ENCODE measurements at regions not wholly inside any gene's neighbourhood (a gene's known extent, or its start where the extent isn't known, plus 50 kb on each side); places are given as distances from the start of the nearest gene placed in this dataset.

DNA sequence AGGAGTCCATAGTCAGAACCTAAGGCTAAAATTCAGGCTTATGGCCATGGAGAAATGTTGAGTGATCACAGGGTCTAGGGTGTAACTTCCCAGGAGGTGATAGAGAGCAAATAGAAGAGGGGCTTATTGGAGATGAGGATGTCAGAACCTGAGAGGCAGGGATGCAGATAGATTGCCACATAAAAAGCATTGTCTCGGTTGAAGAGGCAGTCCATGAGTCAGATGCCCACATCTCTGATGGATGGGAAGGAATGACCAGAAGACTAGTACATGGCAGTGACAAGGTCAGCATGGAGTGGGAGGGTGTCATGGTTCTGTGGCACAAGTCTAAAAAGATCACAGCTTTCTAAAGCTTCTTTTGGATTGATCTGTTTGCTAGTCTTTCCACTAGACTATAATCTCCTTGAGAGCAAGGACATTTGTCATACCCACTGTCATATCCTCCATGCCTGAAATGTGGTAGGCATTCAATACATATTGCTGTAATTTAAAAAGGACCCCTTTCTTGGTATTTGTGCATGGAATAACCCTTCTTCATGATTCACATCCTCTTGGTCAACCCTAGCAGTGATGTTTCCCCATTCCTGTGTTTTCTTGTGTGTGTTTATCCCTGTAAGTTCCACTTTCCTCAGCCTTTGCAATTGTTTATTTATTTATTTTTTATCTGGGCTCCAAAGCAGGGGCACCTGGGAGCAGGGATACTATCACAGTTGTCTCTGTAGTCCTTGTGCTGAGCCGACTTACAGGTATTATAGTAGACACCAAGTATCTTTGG, 613.4 kb upstream of the CFAP20DC start:
- WGBS, result 91% methylated on average over 2 of the region's 2 CpGs
- Histone ChIP-seq H3K27me3 (ENCODE audit: insufficient read depth, low read length) (no peaks in the 10 kb centered on the region), H3K9ac (ENCODE audit: low read depth, low read length) (no peak overlapping the region), H3K4me1 (ENCODE audit: insufficient read depth, low read length) (0 out of 2 replicates have a peak, but pooled peaks cover 7% of the 10 kb centered on the region), H3K36me3 (ENCODE audit: insufficient read depth, low read length) (no peaks in the 10 kb centered on the region), H3K4me3 (ENCODE audit: low read length) (no peak overlapping the region), H3K9me3 (ENCODE audit: insufficient read depth, low read depth, low read length) (no peaks in the 10 kb centered on the region), H3K27ac (ENCODE audit: low read depth, low read length) (no peak overlapping the region)

DNA sequence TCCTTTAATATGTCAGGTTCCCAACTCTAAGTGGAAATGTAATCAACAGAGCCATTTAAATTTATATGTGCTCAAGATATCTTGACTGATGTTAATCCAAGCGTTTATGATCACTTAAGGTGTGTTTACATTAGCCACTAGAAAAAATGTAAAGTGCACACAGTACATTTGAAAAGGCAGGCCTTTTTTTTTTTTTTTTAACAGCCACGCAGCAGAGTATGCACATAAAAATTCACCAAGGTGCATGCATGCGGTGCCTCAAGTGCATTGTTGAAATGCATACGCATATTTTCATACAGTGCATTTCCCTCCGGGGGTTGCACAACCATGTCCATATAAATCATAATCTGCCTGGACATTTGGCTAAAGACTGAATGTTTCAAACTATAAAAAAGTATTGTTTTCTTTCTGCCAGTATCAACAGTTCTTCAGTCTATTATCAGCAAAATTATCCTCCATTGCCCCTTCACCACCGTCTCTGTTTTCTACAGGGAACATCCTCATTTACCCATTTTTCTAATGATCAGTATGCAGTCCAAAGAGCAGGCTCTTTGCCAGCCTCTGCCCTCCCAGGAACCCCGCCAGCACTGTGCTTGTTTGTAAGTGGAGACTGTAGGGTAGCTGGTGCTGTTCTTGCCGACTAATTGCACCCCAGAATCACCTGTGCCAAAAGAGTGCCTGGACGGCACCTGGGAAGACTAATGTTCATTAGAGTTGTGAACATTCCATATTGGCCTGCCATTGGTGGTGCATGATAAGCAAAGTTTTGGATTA, 611.2 kb upstream of the CFAP20DC start:
- 85% methylated on average over 9 of the region's 9 CpGs for WGBS
- 0 out of 2 replicates have a peak, but pooled peaks cover 7% of the 10 kb centered on the region for H3K4me1 ChIP-seq (ENCODE audit: insufficient read depth, low read length)
- H3K4me3 ChIP-seq (ENCODE audit: low read length), result no peak overlapping the region
- H3K9ac ChIP-seq (ENCODE audit: low read depth, low read length), result no peak overlapping the region
- no peak overlapping the region for H3K27ac ChIP-seq (ENCODE audit: low read depth, low read length)
- no peaks in the 10 kb centered on the region for H3K9me3 ChIP-seq (ENCODE audit: insufficient read depth, low read depth, low read length)
- H3K27me3 ChIP-seq (ENCODE audit: insufficient read depth, low read length), result no peaks in the 10 kb centered on the region
- H3K36me3 ChIP-seq (ENCODE audit: insufficient read depth, low read length), result no peaks in the 10 kb centered on the region

DNA sequence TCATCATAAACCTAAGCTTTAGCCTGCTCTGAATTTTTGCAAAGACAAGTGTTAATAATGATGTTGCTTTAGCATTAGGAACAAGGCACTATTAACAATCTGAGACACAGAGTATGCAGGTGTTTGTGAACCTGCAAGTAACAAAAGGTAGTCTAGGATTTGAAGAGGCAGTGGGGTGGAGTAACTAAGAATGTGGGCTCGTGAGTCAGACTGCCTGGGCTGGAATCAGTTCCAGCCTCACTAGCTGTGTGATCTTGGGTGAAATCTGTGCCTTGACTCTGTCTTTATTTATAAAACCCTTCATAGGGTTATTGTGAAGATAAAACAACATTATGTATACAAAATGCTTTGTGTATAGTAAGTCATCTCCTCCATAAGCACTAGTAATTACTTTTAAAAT, 610.6 kb upstream of the CFAP20DC start:
- H3K36me3 ChIP-seq (ENCODE audit: insufficient read depth, low read length), result no peaks in the 10 kb centered on the region
- no peak overlapping the region for H3K9ac ChIP-seq (ENCODE audit: low read depth, low read length)
- WGBS, result 88% methylated on average over 1 of the region's 1 CpG
- no peaks in the 10 kb centered on the region for H3K9me3 ChIP-seq (ENCODE audit: insufficient read depth, low read depth, low read length)
- 0 out of 2 replicates have a peak, but pooled peaks cover 7% of the 10 kb centered on the region for H3K4me1 ChIP-seq (ENCODE audit: insufficient read depth, low read length)
- H3K4me3 ChIP-seq (ENCODE audit: low read length), result no peak overlapping the region
- H3K27ac ChIP-seq (ENCODE audit: low read depth, low read length), result no peak overlapping the region
- no peaks in the 10 kb centered on the region for H3K27me3 ChIP-seq (ENCODE audit: insufficient read depth, low read length)

DNA sequence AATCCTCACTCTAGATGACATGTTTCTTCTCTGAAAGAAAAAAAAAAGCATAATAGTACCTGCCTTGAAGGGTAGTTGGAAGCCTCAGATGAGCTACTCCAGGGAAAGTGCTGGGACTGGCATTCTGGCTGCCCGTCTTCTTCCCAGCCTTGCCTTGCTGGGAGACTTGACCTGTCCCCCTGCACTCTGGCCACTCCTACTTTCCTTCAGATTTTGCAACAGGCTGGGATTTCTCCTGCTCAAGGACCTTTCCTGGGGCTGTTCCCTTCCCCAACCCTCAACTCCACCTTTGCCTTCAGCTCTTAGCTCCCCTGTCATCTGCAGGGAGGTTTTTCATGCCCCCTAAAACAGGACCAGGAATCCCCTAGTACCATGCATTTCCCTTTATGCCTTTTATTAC, 609.9 kb upstream of the CFAP20DC start:
- Histone ChIP-seq H3K36me3 (ENCODE audit: insufficient read depth, low read length) (no peaks in the 10 kb centered on the region), H3K4me1 (ENCODE audit: insufficient read depth, low read length) (0 out of 2 replicates have a peak, but pooled peaks cover 7% of the 10 kb centered on the region), H3K9ac (ENCODE audit: low read depth, low read length) (no peak overlapping the region), H3K4me3 (ENCODE audit: low read length) (no peak overlapping the region), H3K27ac (ENCODE audit: low read depth, low read length) (no peak overlapping the region), H3K9me3 (ENCODE audit: insufficient read depth, low read depth, low read length) (no peaks in the 10 kb centered on the region), H3K27me3 (ENCODE audit: insufficient read depth, low read length) (no peaks in the 10 kb centered on the region)
- 81% methylated on average over 1 of the region's 1 CpG for WGBS

DNA sequence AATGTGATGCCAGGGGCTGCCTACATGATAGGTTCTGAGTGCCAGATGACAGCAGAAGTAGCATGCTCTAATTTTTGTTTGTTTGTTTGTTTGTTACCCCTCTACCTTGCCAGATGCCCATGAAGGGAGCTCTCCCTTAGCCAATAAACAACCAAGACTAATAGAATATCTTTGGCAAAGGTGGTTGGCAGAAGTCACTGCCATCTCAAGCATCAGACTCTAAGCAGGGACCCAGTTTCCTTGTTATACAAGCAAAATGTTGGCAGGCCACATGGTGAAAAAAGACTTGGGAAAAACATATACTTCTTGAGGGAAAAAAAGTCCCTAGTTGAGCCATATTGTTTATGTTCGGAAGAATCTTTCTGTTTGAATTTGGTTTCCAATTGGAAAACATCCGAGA, 609.0 kb upstream of the CFAP20DC start:
- Histone ChIP-seq H3K27me3 (ENCODE audit: insufficient read depth, low read length) (no peaks in the 10 kb centered on the region), H3K4me3 (ENCODE audit: low read length) (no peak overlapping the region), H3K9ac (ENCODE audit: low read depth, low read length) (no peak overlapping the region), H3K36me3 (ENCODE audit: insufficient read depth, low read length) (no peaks in the 10 kb centered on the region), H3K27ac (ENCODE audit: low read depth, low read length) (no peak overlapping the region), H3K9me3 (ENCODE audit: insufficient read depth, low read depth, low read length) (no peaks in the 10 kb centered on the region), H3K4me1 (ENCODE audit: insufficient read depth, low read length) (0 out of 2 replicates have a peak, but pooled peaks cover 7% of the 10 kb centered on the region)
- 99% methylated on average over 2 of the region's 2 CpGs for WGBS

DNA sequence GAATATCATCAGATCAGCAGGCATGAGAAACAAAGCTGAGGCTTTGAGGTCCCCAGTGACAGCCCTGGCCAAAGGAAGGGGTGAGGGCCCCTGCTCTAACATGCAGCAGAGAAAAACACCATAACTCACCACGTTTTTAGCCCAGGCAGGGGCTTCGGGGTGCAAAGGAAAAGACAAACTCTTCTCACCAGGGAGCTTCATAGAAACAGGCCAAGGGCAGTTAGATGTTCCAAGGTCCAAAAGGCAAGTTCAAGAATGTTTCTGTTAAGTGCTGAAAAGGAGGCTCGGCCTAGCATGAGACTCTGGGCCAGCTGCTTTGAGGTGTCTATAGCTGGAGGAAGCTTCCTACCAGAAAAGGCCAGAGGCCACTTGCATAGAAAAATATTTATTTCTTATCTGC, 608.4 kb upstream of the CFAP20DC start:
- no peak overlapping the region for H3K9ac ChIP-seq (ENCODE audit: low read depth, low read length)
- no peaks in the 10 kb centered on the region for H3K27me3 ChIP-seq (ENCODE audit: insufficient read depth, low read length)
- 0 out of 2 replicates have a peak, but pooled peaks cover 7% of the 10 kb centered on the region for H3K4me1 ChIP-seq (ENCODE audit: insufficient read depth, low read length)
- H3K27ac ChIP-seq (ENCODE audit: low read depth, low read length), result no peak overlapping the region
- no peaks in the 10 kb centered on the region for H3K36me3 ChIP-seq (ENCODE audit: insufficient read depth, low read length)
- H3K4me3 ChIP-seq (ENCODE audit: low read length), result no peak overlapping the region
- H3K9me3 ChIP-seq (ENCODE audit: insufficient read depth, low read depth, low read length), result no peaks in the 10 kb centered on the region
- 78% methylated on average over 3 of the region's 3 CpGs for WGBS

DNA sequence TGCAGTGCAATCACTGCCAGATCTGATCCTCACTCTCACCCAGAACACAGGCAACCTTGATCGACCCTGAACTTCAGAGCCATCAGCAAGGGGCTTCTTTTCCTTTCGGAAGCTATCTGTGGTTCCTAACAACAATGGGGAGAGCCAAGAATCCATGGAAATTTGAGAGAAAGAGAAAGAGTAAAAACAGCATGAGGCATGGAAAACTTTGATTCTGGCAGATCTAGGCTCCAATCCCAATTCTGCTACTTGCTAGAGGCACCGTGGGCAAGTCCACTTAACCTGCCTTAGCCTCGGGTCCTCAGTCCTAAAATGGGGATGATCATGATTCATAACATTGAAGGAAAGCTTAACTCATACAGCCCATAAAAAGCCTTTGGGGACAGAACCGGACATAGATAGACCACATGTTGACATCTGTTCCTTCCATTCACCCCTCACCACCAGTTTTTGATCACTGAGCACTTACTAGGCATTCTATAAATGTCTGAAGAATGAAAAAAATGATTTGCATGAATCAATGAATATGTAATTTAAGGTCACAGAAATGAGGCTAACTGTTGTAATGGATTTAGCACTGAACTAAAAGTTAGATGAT, 605.7 kb upstream of the CFAP20DC start:
- Histone ChIP-seq H3K4me3 (ENCODE audit: low read length) (no peak overlapping the region), H3K36me3 (ENCODE audit: insufficient read depth, low read length) (no peaks in the 10 kb centered on the region), H3K27me3 (ENCODE audit: insufficient read depth, low read length) (no peaks in the 10 kb centered on the region), H3K9ac (ENCODE audit: low read depth, low read length) (no peak overlapping the region), H3K27ac (ENCODE audit: low read depth, low read length) (no peak overlapping the region), H3K4me1 (ENCODE audit: insufficient read depth, low read length) (no peaks in the 10 kb centered on the region), H3K9me3 (ENCODE audit: insufficient read depth, low read depth, low read length) (no peaks in the 10 kb centered on the region)
- WGBS, result 92% methylated on average over 5 of the region's 5 CpGs

DNA sequence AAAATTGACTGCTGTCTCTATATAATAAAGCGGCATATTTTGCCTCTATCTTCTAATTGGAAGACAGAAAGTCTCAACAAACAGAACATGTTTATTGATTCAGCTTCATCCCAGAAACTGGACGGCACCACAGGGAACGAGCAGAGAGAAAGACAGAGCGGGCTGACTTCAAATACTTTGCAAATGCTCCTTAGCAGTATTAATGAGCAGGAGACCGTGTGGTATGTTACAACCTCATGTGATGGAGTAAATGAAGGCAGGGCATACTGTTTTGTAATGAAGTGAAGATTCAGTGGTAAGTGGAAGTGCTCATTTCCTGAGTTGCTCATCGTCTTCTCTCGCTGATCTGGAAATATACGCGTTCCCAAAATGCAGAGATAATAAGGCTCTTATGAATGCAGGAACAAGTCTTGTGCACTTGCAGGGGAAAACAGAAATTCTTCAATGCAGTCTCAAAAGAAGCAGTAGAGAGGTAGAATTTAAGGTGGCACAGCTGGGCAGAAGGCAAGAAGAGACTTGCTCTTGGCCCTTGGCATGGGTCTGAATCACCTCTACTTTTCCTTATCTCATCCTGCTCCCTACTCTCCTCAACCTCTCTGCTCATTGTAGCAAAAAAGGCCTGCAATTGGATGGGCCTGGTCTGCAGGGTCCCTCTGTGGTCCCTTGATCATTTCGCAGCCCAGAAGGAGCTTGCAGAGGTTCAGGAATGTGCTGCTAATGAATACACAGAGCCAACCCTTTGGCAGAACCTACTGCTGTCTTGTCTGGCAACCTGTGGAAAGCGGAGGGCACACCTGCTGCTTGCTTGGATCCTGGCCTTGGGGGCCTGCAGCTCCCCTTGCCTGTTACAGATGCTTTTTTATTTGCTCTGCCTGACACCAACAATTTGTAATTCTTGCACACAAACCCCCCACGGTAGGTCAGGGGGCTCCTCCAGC, 604.9 kb upstream of the CFAP20DC start:
- no peaks in the 10 kb centered on the region for H3K4me1 ChIP-seq (ENCODE audit: insufficient read depth, low read length)
- H3K27me3 ChIP-seq (ENCODE audit: insufficient read depth, low read length), result no peaks in the 10 kb centered on the region
- no peak overlapping the region for H3K9ac ChIP-seq (ENCODE audit: low read depth, low read length)
- no peaks in the 10 kb centered on the region for H3K9me3 ChIP-seq (ENCODE audit: insufficient read depth, low read depth, low read length)
- WGBS, result 94% methylated on average over 12 of the region's 12 CpGs
- no peak overlapping the region for H3K27ac ChIP-seq (ENCODE audit: low read depth, low read length)
- no peak overlapping the region for H3K4me3 ChIP-seq (ENCODE audit: low read length)
- no peaks in the 10 kb centered on the region for H3K36me3 ChIP-seq (ENCODE audit: insufficient read depth, low read length)

DNA sequence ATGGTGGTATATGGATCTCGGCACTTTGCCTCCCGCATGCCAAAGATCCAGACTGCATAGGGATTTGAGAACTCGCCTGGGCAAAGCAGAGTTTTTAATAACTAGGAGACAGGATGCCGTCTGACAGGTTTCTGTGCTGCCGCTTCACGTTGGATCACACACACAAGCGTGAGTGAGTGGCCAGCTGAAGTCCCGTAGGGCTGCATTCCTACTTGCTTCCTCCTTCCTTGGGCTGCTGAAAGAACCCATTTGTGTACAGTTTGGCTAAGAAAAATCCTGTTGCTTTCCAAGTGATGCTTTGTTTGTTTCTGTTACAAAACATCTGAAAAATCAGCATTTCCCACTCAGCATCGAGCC, 604.3 kb upstream of the CFAP20DC start:
- Histone ChIP-seq H3K36me3 (ENCODE audit: insufficient read depth, low read length) (no peaks in the 10 kb centered on the region), H3K4me3 (ENCODE audit: low read length) (no peak overlapping the region), H3K9me3 (ENCODE audit: insufficient read depth, low read depth, low read length) (peaks cover 4% of the 10 kb centered on the region; the same call in 1 of the 2 replicates), H3K9ac (ENCODE audit: low read depth, low read length) (no peak overlapping the region), H3K27ac (ENCODE audit: low read depth, low read length) (no peak overlapping the region), H3K4me1 (ENCODE audit: insufficient read depth, low read length) (no peaks in the 10 kb centered on the region), H3K27me3 (ENCODE audit: insufficient read depth, low read length) (no peaks in the 10 kb centered on the region)
- WGBS, result 88% methylated on average over 9 of the region's 9 CpGs

DNA sequence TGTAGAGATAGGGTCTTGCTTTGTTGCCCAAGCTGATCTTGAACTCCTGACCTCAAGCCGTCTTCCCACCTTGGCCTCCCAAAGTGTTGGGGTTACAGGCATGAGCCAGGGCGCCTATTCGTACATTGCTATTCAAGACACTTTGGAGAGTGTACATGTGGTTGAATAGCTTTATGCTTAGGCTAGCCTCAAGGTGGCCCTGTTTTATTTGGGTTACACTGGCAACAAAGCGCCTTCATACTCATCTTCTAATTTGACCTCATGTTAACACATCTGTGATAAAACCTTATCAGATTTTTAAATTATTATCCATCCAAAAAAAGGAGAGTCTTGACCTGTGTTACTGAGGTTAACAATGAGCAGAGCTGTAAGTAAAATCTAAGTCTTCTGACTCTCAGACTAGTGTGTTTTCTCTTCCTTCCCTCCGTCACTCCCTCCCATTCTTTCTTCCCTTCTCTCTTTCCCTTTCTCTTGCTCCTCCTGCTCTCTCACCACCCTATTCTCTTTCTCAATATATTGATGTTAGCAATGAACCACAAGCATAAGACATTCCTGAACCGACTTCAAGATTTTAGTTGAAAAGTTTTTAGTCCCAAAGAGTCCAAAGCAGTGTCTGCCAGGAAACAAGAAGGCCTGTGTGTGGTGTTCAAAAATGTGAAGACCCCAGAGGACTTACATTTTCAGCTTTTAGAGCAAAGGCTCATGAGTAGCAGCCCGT, 603.7 kb upstream of the CFAP20DC start:
- Histone ChIP-seq H3K4me1 (ENCODE audit: insufficient read depth, low read length) (no peaks in the 10 kb centered on the region), H3K27me3 (ENCODE audit: insufficient read depth, low read length) (no peaks in the 10 kb centered on the region), H3K9me3 (ENCODE audit: insufficient read depth, low read depth, low read length) (peaks cover 4% of the 10 kb centered on the region; the same call in 1 of the 2 replicates), H3K9ac (ENCODE audit: low read depth, low read length) (no peak overlapping the region), H3K36me3 (ENCODE audit: insufficient read depth, low read length) (no peaks in the 10 kb centered on the region), H3K4me3 (ENCODE audit: low read length) (no peak overlapping the region), H3K27ac (ENCODE audit: low read depth, low read length) (no peak overlapping the region)
- 96% methylated on average over 7 of the region's 7 CpGs for WGBS

All from HUES64 (cell line).